Gastroesophageal sphincter (tissue), 4 donors: ENCODE measurements at regions not wholly inside any gene's neighbourhood (a gene's known extent, or its start where the extent isn't known, plus 50 kb on each side); places are given as distances from the start of the nearest gene placed in this dataset.

ENCODE experiments used
- ATAC-seq: fragments of 150-250 bp; one replicate; pipeline ENCODE4 v1.9.1; 2016; ENCODE audit warnings: mild to moderate bottlenecking, moderate library complexity
- H3K27ac ChIP-seq, 4 donors: fragments of 200-600 bp; sonication (generic) in 3 of 4; 1 replicate in 3 of 4; 2 replicates in 1 of 4; pipeline ENCODE4 v1.5.1; 2016 to 2019
- H3K27me3 ChIP-seq: fragments of 200-600 bp; sonication (generic); one replicate; pipeline ENCODE4 v1.5.1; 2019
- H3K36me3 ChIP-seq, 2 donors: fragments of 200-600 bp; sonication (generic); one replicate each; pipeline ENCODE4 v1.5.1; 2019; ENCODE audit warnings: control low read depth in 1 of 2
- H3K4me1 ChIP-seq, 3 donors: fragments of 200-600 bp; sonication (generic); 1 replicate in 2 of 3; 2 replicates in 1 of 3; pipeline ENCODE4 v1.5.1; 2016 to 2019; ENCODE audit warnings: control low read depth in 2 of 3
- H3K4me3 ChIP-seq, 2 donors: fragments of 200-600 bp; sonication (generic); one replicate each; pipeline ENCODE4 v1.5.1; 2019; ENCODE audit warnings: mild to moderate bottlenecking in 1 of 2, moderate library complexity in 1 of 2
- H3K9me3 ChIP-seq, 3 donors: fragments of 200-600 bp; sonication (generic); one replicate each; pipeline ENCODE4 v1.5.1; 2017 to 2019; ENCODE audit warnings: control low read depth in 2 of 3
- CTCF ChIP-seq, 4 experiments: fragments of 200-600 bp in 2 of 4; fragments of 450-650 bp in 2 of 4; sonication (generic) in 1 of 4; IDR thresholded peaks; one replicate each; pipeline ENCODE4 v1.5.1; 2017 to 2019; ENCODE audit warnings: antibody characterized with exemption in 4 of 4, mild to moderate bottlenecking in 2 of 4, moderate library complexity in 2 of 4
- EP300 ChIP-seq: sonication (generic); formaldehyde crosslinking; IDR thresholded peaks from one replicate; pipeline ENCODE4 v1.6.1; 2017; ENCODE audit warnings: antibody characterized with exemption, mild to moderate bottlenecking
- POLR2A ChIP-seq, 2 donors: fragments of 450-650 bp; IDR thresholded peaks; one replicate each; pipeline ENCODE4 v1.6.1; 2017; ENCODE audit warnings: antibody characterized with exemption in 2 of 2, mild to moderate bottlenecking in 2 of 2, moderate library complexity in 1 of 2
- POLR2AphosphoS5 ChIP-seq: sonication (generic); formaldehyde crosslinking; IDR thresholded peaks from one replicate; pipeline ENCODE4 v1.6.1; 2017; ENCODE audit warnings: antibody characterized with exemption
- WGBS, 2 donors: methylation state at CpG; one replicate each; pipeline ENCODE4 v1.1.5; 2018; ENCODE audit warnings: low coverage in 1 of 2; 5-methylcytosine and 5-hydroxymethylcytosine counted together

GRCh38 chr2:207353836-207354235, 175.9 kb upstream of the CREB1 start:
- ATAC-seq: no peak
- Histone ChIP-seq H3K27ac (no peak overlapping the region), H3K4me1 (peaks cover 0 to 7% (median 0%) of the 10 kb centered on the region in 3 donors), H3K36me3 (no peaks in the 10 kb centered on the region), H3K27me3 (no peaks in the 10 kb centered on the region), H3K9me3 (no peaks in the 10 kb centered on the region), H3K4me3 (no peak overlapping the region)
- TF ChIP-seq CTCF (IDR thresholded peaks at IDR 0.05) (no peak), POLR2AphosphoS5 (no peak), EP300 (no peak), POLR2A (IDR thresholded peaks at IDR 0.05) (no peak)
- WGBS, 2 donors: 71 to 91% methylated on average over 1 of the region's 1 CpG

GRCh38 chr2:207354462-207354861, 175.3 kb upstream of the CREB1 start:
- no peak overlapping the region for H3K4me3 ChIP-seq

GRCh38 chr2:207356567-207356966, 173.2 kb upstream of the CREB1 start:
- ATAC-seq: no peak
- Histone ChIP-seq H3K4me3 (no peak overlapping the region), H3K27ac (no peak overlapping the region)

More at GRCh38 chr2:207354462-207354861, 175.3 kb upstream of the CREB1 start:
- Histone ChIP-seq H3K36me3 (no peaks in the 10 kb centered on the region), H3K4me1 (peaks cover 0 to 7% (median 0%) of the 10 kb centered on the region in 3 donors), H3K27ac (no peak overlapping the region), H3K9me3 (no peaks in the 10 kb centered on the region), H3K27me3 (no peaks in the 10 kb centered on the region)
- no peak for TF ChIP-seq POLR2AphosphoS5
- no peak for TF ChIP-seq CTCF (IDR thresholded peaks at IDR 0.05)
- no peak for TF ChIP-seq POLR2A (IDR thresholded peaks at IDR 0.05)
- no peak for TF ChIP-seq EP300
- WGBS, 2 donors: 83 to 88% methylated on average over 1 of the region's 1 CpG
- no peak for ATAC-seq

GRCh38 chr2:207357216-207357615, 172.5 kb upstream of the CREB1 start:
- Histone ChIP-seq H3K36me3 (no peaks in the 10 kb centered on the region), H3K27me3 (no peaks in the 10 kb centered on the region), H3K9me3 (no peaks in the 10 kb centered on the region), H3K4me3 (no peak overlapping the region), H3K4me1 (peaks cover 0 to 7% (median 0%) of the 10 kb centered on the region in 3 donors), H3K27ac (no peak overlapping the region)
- WGBS, 2 donors: 80 to 87% methylated on average over 2 of the region's 2 CpGs
- no peak for ATAC-seq
- TF ChIP-seq POLR2AphosphoS5: no peak
- no peak for TF ChIP-seq EP300
- TF ChIP-seq CTCF (IDR thresholded peaks at IDR 0.05): no peak
- TF ChIP-seq POLR2A (IDR thresholded peaks at IDR 0.05): no peak

More at GRCh38 chr2:207356567-207356966, 173.2 kb upstream of the CREB1 start:
- no peaks in the 10 kb centered on the region for H3K9me3 ChIP-seq
- WGBS, 2 donors: 40 to 65% methylated on average over 1 of the region's 1 CpG
- H3K27me3 ChIP-seq: no peaks in the 10 kb centered on the region
- no peaks in the 10 kb centered on the region for H3K36me3 ChIP-seq
- H3K4me1 ChIP-seq: peaks cover 0 to 7% (median 0%) of the 10 kb centered on the region in 3 donors
- no peak for TF ChIP-seq POLR2A (IDR thresholded peaks at IDR 0.05)
- TF ChIP-seq POLR2AphosphoS5: no peak
- no peak for TF ChIP-seq EP300
- TF ChIP-seq CTCF (IDR thresholded peaks at IDR 0.05): no peak

DNA sequence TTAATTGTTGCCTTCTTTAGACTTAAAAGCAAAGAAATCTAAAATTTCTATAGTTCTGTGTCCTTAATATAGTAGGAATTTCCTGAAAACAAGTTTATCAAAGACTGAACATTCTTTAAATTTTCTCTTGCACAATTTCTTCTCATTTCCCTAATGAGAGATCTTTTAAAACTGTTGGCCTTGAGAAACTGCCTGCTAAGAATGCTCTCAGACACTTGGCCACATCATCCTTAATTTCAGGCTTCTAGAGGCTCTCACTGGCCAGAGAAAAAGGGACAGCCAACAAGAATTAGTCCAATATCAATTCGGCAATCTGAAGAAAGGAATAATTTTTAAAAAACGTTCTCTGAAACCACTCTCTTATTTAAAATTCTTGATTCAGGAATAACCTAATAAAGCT, 167.0 kb upstream of the CREB1 start:
- no peak for ATAC-seq
- no peak overlapping the region for H3K27ac ChIP-seq
- no peaks in the 10 kb centered on the region for H3K9me3 ChIP-seq
- H3K4me1 ChIP-seq: no peaks in the 10 kb centered on the region
- no peak overlapping the region for H3K4me3 ChIP-seq
- no peaks in the 10 kb centered on the region for H3K27me3 ChIP-seq
- WGBS, 2 donors: 62 to 71% methylated on average over 2 of the region's 2 CpGs
- no peak for TF ChIP-seq EP300
- TF ChIP-seq POLR2A (IDR thresholded peaks at IDR 0.05): no peak
- no peak for TF ChIP-seq POLR2AphosphoS5
- TF ChIP-seq CTCF (IDR thresholded peaks at IDR 0.05): no peak
- H3K36me3 ChIP-seq: no peaks in the 10 kb centered on the region
